ENCODE measurements at regions not wholly inside any gene's neighbourhood (a gene's known extent, or its start where the extent isn't known, plus 50 kb on each side); places are given as distances from the start of the nearest gene placed in this dataset.

- H3K27me3 ChIP-seq (ENCODE audit: insufficient read depth, low read length) = no peaks in the 10 kb centered on the region
- H2BK120ac ChIP-seq (ENCODE audit: low read depth, low read length, poor library complexity, severe bottlenecking) = no peak overlapping the region
- no peaks in the 10 kb centered on the region for H3K23me2 ChIP-seq (ENCODE audit: insufficient read length, low read depth, low read length, poor library complexity, severe bottlenecking)
- H3T11ph ChIP-seq (ENCODE audit: low read length) = no peak overlapping the region
- Mint-ChIP-seq H3K4me1 (peaks cover 8 to 11% of the 10 kb centered on the region in 2 experiments), H3K36me3 (ENCODE audit: insufficient read depth in 1 of 3, low read depth in 3 of 3) (no peaks in the 10 kb centered on the region), H3K4me3 (no peak overlapping the region), H3K27me3 (ENCODE audit: low read depth) (no peaks in the 10 kb centered on the region), H3K9me3 (no peaks in the 10 kb centered on the region), H3K27ac (no peak overlapping the region)
- H3K79me2 ChIP-seq (ENCODE audit: insufficient read depth, low read length) = no peaks in the 10 kb centered on the region
- TF ChIP-seq, protein P1, sequence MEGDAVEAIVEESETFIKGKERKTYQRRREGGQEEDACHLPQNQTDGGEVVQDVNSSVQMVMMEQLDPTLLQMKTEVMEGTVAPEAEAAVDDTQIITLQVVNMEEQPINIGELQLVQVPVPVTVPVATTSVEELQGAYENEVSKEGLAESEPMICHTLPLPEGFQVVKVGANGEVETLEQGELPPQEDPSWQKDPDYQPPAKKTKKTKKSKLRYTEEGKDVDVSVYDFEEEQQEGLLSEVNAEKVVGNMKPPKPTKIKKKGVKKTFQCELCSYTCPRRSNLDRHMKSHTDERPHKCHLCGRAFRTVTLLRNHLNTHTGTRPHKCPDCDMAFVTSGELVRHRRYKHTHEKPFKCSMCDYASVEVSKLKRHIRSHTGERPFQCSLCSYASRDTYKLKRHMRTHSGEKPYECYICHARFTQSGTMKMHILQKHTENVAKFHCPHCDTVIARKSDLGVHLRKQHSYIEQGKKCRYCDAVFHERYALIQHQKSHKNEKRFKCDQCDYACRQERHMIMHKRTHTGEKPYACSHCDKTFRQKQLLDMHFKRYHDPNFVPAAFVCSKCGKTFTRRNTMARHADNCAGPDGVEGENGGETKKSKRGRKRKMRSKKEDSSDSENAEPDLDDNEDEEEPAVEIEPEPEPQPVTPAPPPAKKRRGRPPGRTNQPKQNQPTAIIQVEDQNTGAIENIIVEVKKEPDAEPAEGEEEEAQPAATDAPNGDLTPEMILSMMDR (conservative IDR thresholded peaks at IDR 0.05) = no peak
- H3K4me1 ChIP-seq (ENCODE audit: insufficient read depth, low read length) = 0 out of 2 replicates have a peak, but pooled peaks cover 3% of the 10 kb centered on the region
- H2AK5ac ChIP-seq (ENCODE audit: insufficient read length, low read length) = no peak overlapping the region
- H4K5ac ChIP-seq (ENCODE audit: insufficient read length, low read depth, low read length) = no peak overlapping the region
- H4K8ac ChIP-seq (replicated peaks; ENCODE audit: insufficient read length, low read depth, low read length) = no peak overlapping the region
- H3K56ac ChIP-seq (ENCODE audit: insufficient read length, low read depth, low read length) = no peak overlapping the region
- no peak for DNase-seq
- no peak overlapping the region for H3K14ac ChIP-seq (ENCODE audit: insufficient read depth, low read length)
- no peak overlapping the region for H3K4ac ChIP-seq (ENCODE audit: low read depth, low read length)
- no peak overlapping the region for H2BK15ac ChIP-seq (ENCODE audit: low read depth, low read length)
- no peak overlapping the region for H3K23ac ChIP-seq (ENCODE audit: insufficient read length, low read depth, low read length)
- H3K27ac ChIP-seq (ENCODE audit: insufficient read length, low read depth, low read length) = no peak overlapping the region
- WGBS (ENCODE audit: extremely low coverage, insufficient read length, low lambda C conversion rate) = no CpG with 5 or more reads among the region's 2 CpGs
- H3K9me3 ChIP-seq (ENCODE audit: control insufficient read depth, low read depth, low read length) = no peaks in the 10 kb centered on the region
- no peak overlapping the region for H2BK5ac ChIP-seq (ENCODE audit: insufficient read length, low read length)
- no peak overlapping the region for H3K9ac ChIP-seq (ENCODE audit: extremely low read depth, insufficient read length, low read length)
- no peak overlapping the region for H2BK20ac ChIP-seq (ENCODE audit: low read depth, low read length, poor library complexity, severe bottlenecking)
- H3K4me2 ChIP-seq (ENCODE audit: insufficient read depth, insufficient read length, low read length) = no peak overlapping the region
- H4K20me1 ChIP-seq (ENCODE audit: control insufficient read depth, insufficient read depth, insufficient read length) = no peaks in the 10 kb centered on the region
- no peak overlapping the region for H4K91ac ChIP-seq (ENCODE audit: insufficient read length, low read depth, low read length)
- H3K79me1 ChIP-seq (ENCODE audit: insufficient read depth, low read depth, low read length, poor library complexity, severe bottlenecking) = no peaks in the 10 kb centered on the region
- no peak overlapping the region for H2BK12ac ChIP-seq (ENCODE audit: insufficient read length, low read depth, low read length)
- H3K18ac ChIP-seq (ENCODE audit: insufficient read length, low read depth, low read length) = no peak overlapping the region
- no peak overlapping the region for H2AFZ ChIP-seq (ENCODE audit: low read length)
Observed at GRCh38 chr12:66919466-66919865, 240.6 kb upstream of the GRIP1 start.
